ENCODE measurements at regions not wholly inside any gene's neighbourhood (a gene's known extent, or its start where the extent isn't known, plus 50 kb on each side); places are given as distances from the start of the nearest gene placed in this dataset.

- H3K27ac ChIP-seq (ENCODE audit: low read depth in 1 of 2, low read length in 2 of 2) = no peak overlapping the region
- H3K27me3 ChIP-seq (ENCODE audit: control insufficient read depth in 1 of 2, insufficient read depth in 2 of 2, low read length in 1 of 2) = no peaks in the 10 kb centered on the region
- DNase-seq (no peak), ATAC-seq (ENCODE audit: low FRiP score) (no peak)
- peaks cover 0 to 9% of the 10 kb centered on the region in 2 donors for H3K4me1 ChIP-seq (ENCODE audit: control insufficient read depth in 1 of 2, insufficient read depth in 2 of 2, low read length in 2 of 2)
- H3K9me3 ChIP-seq (ENCODE audit: control insufficient read depth, low read length) = no peaks in the 10 kb centered on the region
- WGBS, 2 donors = 97 to 98% methylated on average over 61 to 67 of the region's 67 CpGs
- intact Hi-C loops (cut with DNase I) = loop anchor here in 1 of 2 donors (10.0 kb wide), 1 partner anchor 964 kb away; no protein-coding TSS in a partner anchor
- H3K36me3 ChIP-seq (ENCODE audit: control insufficient read depth in 1 of 2, insufficient read depth in 2 of 2, low read length in 1 of 2) = no peaks in the 10 kb centered on the region
- no peak overlapping the region for H3K4me3 ChIP-seq (ENCODE audit: low read length in 2 of 2)
Measured at GRCh38 chr4:138088449-138089208, 153.5 kb downstream of the SLC7A11 start.

DNA sequence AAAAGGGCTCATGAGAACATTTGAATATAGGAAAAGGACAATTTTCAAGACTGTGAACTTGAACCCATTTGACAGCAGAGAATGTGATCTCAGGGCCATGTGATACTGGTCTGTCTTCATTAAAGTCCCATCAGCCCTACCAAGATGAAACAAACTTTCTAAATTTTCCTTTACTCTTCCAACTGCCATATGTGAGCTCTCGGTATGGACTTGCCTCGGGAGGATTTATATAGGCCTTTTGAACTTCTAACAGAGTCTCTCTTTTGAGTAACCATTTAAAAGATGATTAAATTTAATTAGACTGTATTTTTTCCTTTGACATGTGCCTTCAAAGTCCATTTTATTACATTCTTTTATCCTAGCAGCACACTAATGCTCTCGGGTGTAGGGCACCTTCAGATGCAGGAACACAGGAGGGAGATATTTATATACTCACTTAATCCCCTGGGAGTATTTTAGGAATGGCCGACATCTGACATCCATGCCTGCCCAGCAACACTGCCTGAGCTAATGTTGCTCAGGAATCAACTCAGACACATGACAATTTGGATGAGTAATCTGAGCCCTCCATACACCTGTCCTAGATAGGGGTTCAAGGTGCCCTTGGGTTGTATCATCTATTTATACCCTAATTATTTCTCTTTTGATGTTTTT, 155.0 kb downstream of the SLC7A11 start:
- no peaks in the 10 kb centered on the region for H3K9me3 ChIP-seq (ENCODE audit: control insufficient read depth, low read length)
- ATAC-seq (ENCODE audit: low FRiP score) (no peak), DNase-seq (no peak)
- no peak overlapping the region for H3K4me3 ChIP-seq (ENCODE audit: low read length in 2 of 2)
- peaks cover 0 to 9% of the 10 kb centered on the region in 2 donors for H3K4me1 ChIP-seq (ENCODE audit: control insufficient read depth in 1 of 2, insufficient read depth in 2 of 2, low read length in 2 of 2)
- 47 to 49% methylated on average over 4 of the region's 4 CpGs for WGBS, 2 donors
- no peak overlapping the region for H3K27ac ChIP-seq (ENCODE audit: low read depth in 1 of 2, low read length in 2 of 2)
- no peaks in the 10 kb centered on the region for H3K36me3 ChIP-seq (ENCODE audit: control insufficient read depth in 1 of 2, insufficient read depth in 2 of 2, low read length in 1 of 2)
- intact Hi-C loops (cut with DNase I) = loop anchor here in 1 of 2 donors (10.0 kb wide), 1 partner anchor 962 kb away; no protein-coding TSS in a partner anchor
- H3K27me3 ChIP-seq (ENCODE audit: control insufficient read depth in 1 of 2, insufficient read depth in 2 of 2, low read length in 1 of 2) = no peaks in the 10 kb centered on the region

DNA sequence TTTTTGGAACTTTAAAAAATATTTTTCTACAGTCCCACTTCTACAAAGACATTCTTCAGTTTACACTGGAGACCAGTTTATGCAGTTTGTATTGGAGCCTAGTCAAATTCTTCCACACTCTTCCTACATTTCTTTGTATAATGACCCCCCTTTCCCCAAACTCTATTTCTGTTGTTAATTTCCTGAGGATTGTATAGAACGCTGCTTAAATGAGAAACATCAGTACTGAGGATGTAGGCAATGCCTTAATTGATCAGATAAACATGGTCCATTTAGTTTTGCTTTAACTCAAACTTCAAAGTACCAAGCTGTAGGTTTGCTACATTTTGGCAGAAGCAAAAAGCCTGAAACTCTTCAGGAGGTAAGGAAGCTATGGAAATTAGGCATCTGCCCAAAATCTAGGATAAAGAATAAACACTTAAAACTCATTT, 155.5 kb downstream of the SLC7A11 start:
- Histone ChIP-seq H3K27ac (ENCODE audit: low read depth in 1 of 2, low read length in 2 of 2) (no peak overlapping the region), H3K36me3 (ENCODE audit: control insufficient read depth in 1 of 2, insufficient read depth in 2 of 2, low read length in 1 of 2) (no peaks in the 10 kb centered on the region), H3K9me3 (ENCODE audit: control insufficient read depth, low read length) (no peaks in the 10 kb centered on the region), H3K27me3 (ENCODE audit: control insufficient read depth in 1 of 2, insufficient read depth in 2 of 2, low read length in 1 of 2) (no peaks in the 10 kb centered on the region), H3K4me3 (ENCODE audit: low read length in 2 of 2) (no peak overlapping the region), H3K4me1 (ENCODE audit: control insufficient read depth in 1 of 2, insufficient read depth in 2 of 2, low read length in 2 of 2) (peaks cover 0 to 9% of the 10 kb centered on the region in 2 donors)
- intact Hi-C loops (cut with DNase I) = loop anchor here in 1 of 2 donors (10.0 kb wide), 1 partner anchor 962 kb away; no protein-coding TSS in a partner anchor
- no peak for DNase-seq
- no peak for ATAC-seq (ENCODE audit: low FRiP score)
- 2 to 7% methylated on average over 1 of the region's 1 CpG for WGBS, 2 donors

DNA sequence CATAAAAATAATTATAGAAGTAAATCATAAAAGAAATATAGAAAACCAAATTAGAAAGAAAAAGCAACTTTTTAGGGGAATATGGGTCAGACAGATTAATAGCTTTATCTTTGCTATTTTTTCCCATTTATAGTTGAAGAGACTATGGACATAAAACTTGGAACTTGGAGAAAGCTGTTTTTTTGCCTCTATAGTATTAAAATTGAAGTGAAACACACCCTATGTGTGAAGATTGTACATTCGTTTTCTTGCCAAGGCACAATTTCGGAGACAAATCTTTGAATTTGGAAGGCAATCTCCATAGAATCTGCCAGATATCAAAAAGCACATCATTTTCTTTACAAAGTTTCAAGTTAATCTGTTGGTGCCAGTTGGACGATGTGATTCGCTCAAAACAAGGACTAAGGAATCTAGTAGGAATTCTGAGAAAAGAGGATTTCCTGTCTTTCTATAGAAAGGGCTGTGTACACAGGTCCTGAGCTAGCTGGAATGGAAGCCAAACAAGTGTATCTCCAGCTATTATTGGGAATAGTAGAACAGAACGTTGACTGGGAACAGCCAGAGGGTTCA, 156.3 kb downstream of the SLC7A11 start:
- H3K36me3 ChIP-seq (ENCODE audit: control insufficient read depth in 1 of 2, insufficient read depth in 2 of 2, low read length in 1 of 2) = no peaks in the 10 kb centered on the region
- intact Hi-C loops (cut with DNase I) = loop anchor here in 1 of 2 donors (10.0 kb wide), 1 partner anchor 961 kb away; no protein-coding TSS in a partner anchor

GRCh38 chr4:138078751-138079520, 163.2 kb downstream of the SLC7A11 start:
- Histone ChIP-seq H3K4me1 (ENCODE audit: control insufficient read depth in 1 of 2, insufficient read depth in 2 of 2, low read length in 2 of 2) (no peaks in the 10 kb centered on the region), H3K27me3 (ENCODE audit: control insufficient read depth in 1 of 2, insufficient read depth in 2 of 2, low read length in 1 of 2) (no peaks in the 10 kb centered on the region), H3K4me3 (ENCODE audit: low read length in 2 of 2) (no peak overlapping the region), H3K27ac (ENCODE audit: low read depth in 1 of 2, low read length in 2 of 2) (no peak overlapping the region), H3K36me3 (ENCODE audit: control insufficient read depth in 1 of 2, insufficient read depth in 2 of 2, low read length in 1 of 2) (no peaks in the 10 kb centered on the region), H3K9me3 (ENCODE audit: control insufficient read depth, low read length) (no peaks in the 10 kb centered on the region)
- DNase-seq (no peak), ATAC-seq (ENCODE audit: low FRiP score) (no peak)
- 70 to 71% methylated on average over 4 of the region's 4 CpGs for WGBS, 2 donors
- intact Hi-C loops (cut with DNase I) = no loop called here

More for the DNA sequence above, 156.3 kb downstream of the SLC7A11 start:
- 33 to 38% methylated on average over 5 of the region's 5 CpGs for WGBS, 2 donors
- ATAC-seq (ENCODE audit: low FRiP score) = no peak
- Histone ChIP-seq H3K27ac (ENCODE audit: low read depth in 1 of 2, low read length in 2 of 2) (no peak overlapping the region), H3K9me3 (ENCODE audit: control insufficient read depth, low read length) (no peaks in the 10 kb centered on the region), H3K4me3 (ENCODE audit: low read length in 2 of 2) (no peak overlapping the region), H3K4me1 (ENCODE audit: control insufficient read depth in 1 of 2, insufficient read depth in 2 of 2, low read length in 2 of 2) (peaks cover 0 to 9% of the 10 kb centered on the region in 2 donors), H3K27me3 (ENCODE audit: control insufficient read depth in 1 of 2, insufficient read depth in 2 of 2, low read length in 1 of 2) (no peaks in the 10 kb centered on the region)
- no peak for DNase-seq

DNA sequence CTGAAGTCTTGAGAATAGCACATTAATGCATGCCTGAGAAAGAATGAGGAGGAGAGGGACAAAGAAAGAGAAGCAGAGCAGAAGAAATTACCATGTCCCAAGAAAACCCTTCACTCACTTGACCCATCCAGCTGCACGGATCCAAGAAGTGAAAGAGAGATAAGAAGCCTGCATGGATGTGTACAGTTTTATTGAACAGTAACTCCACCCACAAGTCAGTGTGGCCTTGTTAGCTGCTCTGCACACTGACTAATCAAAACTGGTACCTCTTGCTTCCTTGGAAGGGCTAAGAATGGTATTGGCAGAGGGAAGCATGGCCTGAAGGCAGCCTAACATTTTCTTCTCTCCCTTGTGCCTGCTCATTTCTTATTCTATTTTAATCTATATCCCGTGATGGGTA, 163.9 kb downstream of the SLC7A11 start:
- Histone ChIP-seq H3K4me3 (ENCODE audit: low read length in 2 of 2) (no peak overlapping the region), H3K27ac (ENCODE audit: low read depth in 1 of 2, low read length in 2 of 2) (no peak overlapping the region), H3K36me3 (ENCODE audit: control insufficient read depth in 1 of 2, insufficient read depth in 2 of 2, low read length in 1 of 2) (no peaks in the 10 kb centered on the region), H3K27me3 (ENCODE audit: control insufficient read depth in 1 of 2, insufficient read depth in 2 of 2, low read length in 1 of 2) (no peaks in the 10 kb centered on the region), H3K4me1 (ENCODE audit: control insufficient read depth in 1 of 2, insufficient read depth in 2 of 2, low read length in 2 of 2) (no peaks in the 10 kb centered on the region), H3K9me3 (ENCODE audit: control insufficient read depth, low read length) (no peaks in the 10 kb centered on the region)
- ATAC-seq (ENCODE audit: low FRiP score) (no peak), DNase-seq (no peak)
- intact Hi-C loops (cut with DNase I) = no loop called here
- 60 to 71% methylated on average over 2 of the region's 2 CpGs for WGBS, 2 donors

- intact Hi-C loops (cut with DNase I) = no loop called here
- Histone ChIP-seq H3K27ac (ENCODE audit: low read depth in 1 of 2, low read length in 2 of 2) (no peak overlapping the region), H3K36me3 (ENCODE audit: control insufficient read depth in 1 of 2, insufficient read depth in 2 of 2, low read length in 1 of 2) (no peaks in the 10 kb centered on the region), H3K9me3 (ENCODE audit: control insufficient read depth, low read length) (no peaks in the 10 kb centered on the region), H3K4me1 (ENCODE audit: control insufficient read depth in 1 of 2, insufficient read depth in 2 of 2, low read length in 2 of 2) (no peaks in the 10 kb centered on the region), H3K27me3 (ENCODE audit: control insufficient read depth in 1 of 2, insufficient read depth in 2 of 2, low read length in 1 of 2) (no peaks in the 10 kb centered on the region), H3K4me3 (ENCODE audit: low read length in 2 of 2) (no peak overlapping the region)
- WGBS, 2 donors = 86 to 94% methylated on average over 1 of the region's 1 CpG
- DNase-seq (no peak), ATAC-seq (ENCODE audit: low FRiP score) (no peak)
Measured at GRCh38 chr4:138076561-138076960, 165.6 kb downstream of the SLC7A11 start.

- Histone ChIP-seq H3K27me3 (ENCODE audit: control insufficient read depth in 1 of 2, insufficient read depth in 2 of 2, low read length in 1 of 2) (no peaks in the 10 kb centered on the region), H3K9me3 (ENCODE audit: control insufficient read depth, low read length) (no peaks in the 10 kb centered on the region), H3K4me3 (ENCODE audit: low read length in 2 of 2) (no peak overlapping the region), H3K36me3 (ENCODE audit: control insufficient read depth in 1 of 2, insufficient read depth in 2 of 2, low read length in 1 of 2) (no peaks in the 10 kb centered on the region), H3K4me1 (ENCODE audit: control insufficient read depth in 1 of 2, insufficient read depth in 2 of 2, low read length in 2 of 2) (no peaks in the 10 kb centered on the region), H3K27ac (ENCODE audit: low read depth in 1 of 2, low read length in 2 of 2) (no peak overlapping the region)
- DNase-seq = no peak
- no peak for ATAC-seq (ENCODE audit: low FRiP score)
- WGBS, 2 donors = 30 to 40% methylated on average over 2 of the region's 2 CpGs
- intact Hi-C loops (cut with DNase I) = no loop called here
Measured at GRCh38 chr4:138070816-138071215, 171.3 kb downstream of the SLC7A11 start.
